OCI-LY3 (cell line): ENCODE measurements at regions not wholly inside any gene's neighbourhood (a gene's known extent, or its start where the extent isn't known, plus 50 kb on each side); places are given as distances from the start of the nearest gene placed in this dataset.

Experiments used
- H2AFZ ChIP-seq: fragments of 200-600, 300-600 bp; shearing (Covaris generic); 2 replicates; pipeline ENCODE4 v1.6.0; 2014; ENCODE audit warnings: antibody characterized with exemption, low read depth, low read length
- H3K27ac ChIP-seq: fragments of 200-600, 300-600 bp; sonication (generic); 2 replicates; pipeline ENCODE4 v1.5.1; 2014; ENCODE audit warnings: mild to moderate bottlenecking, low read length, moderate library complexity, mixed read lengths
- H3K27me3 ChIP-seq: fragments of 200-600, 300-600 bp; sonication (generic); 2 replicates; pipeline ENCODE4 v1.6.1; 2014; ENCODE audit warnings: low read depth, low read length, mixed read lengths
- H3K36me3 ChIP-seq: fragments of 200-600, 300-600 bp; sonication (generic); replicated peaks from 2 replicates; pipeline ENCODE3; 2014; ENCODE audit warnings: low read depth, low read length, mixed read lengths
- H3K4me1 ChIP-seq: fragments of 300-600, 200-600 bp; sonication (generic); 2 replicates; pipeline ENCODE4 v1.6.1; 2014; ENCODE audit warnings: low read length, mixed read lengths
- H3K4me2 ChIP-seq: fragments of 200-600, 300-600 bp; sonication (generic); 2 replicates; pipeline ENCODE4 v1.6.1; 2014; ENCODE audit warnings: low read length, mixed read lengths
- H3K4me3 ChIP-seq: fragments of 300-600, 200-600 bp; sonication (generic); 2 replicates; pipeline ENCODE4 v1.5.1; 2014; ENCODE audit warnings: antibody characterized with exemption, mild to moderate bottlenecking, low read length, moderate library complexity
- H3K79me2 ChIP-seq: fragments of 300-600, 200-600 bp; shearing (Covaris generic); 2 replicates; pipeline ENCODE4 v1.6.1; 2014; ENCODE audit warnings: mild to moderate bottlenecking, low read length, mixed read lengths
- H3K9ac ChIP-seq: fragments of 300-600, 200-600 bp; shearing (Covaris generic); 2 replicates; pipeline ENCODE4 v1.6.0; 2014; ENCODE audit warnings: mild to moderate bottlenecking, low read length, moderate library complexity
- H3K9me3 ChIP-seq: fragments of 200-600, 300-600 bp; shearing (Covaris generic); 2 replicates; pipeline ENCODE4 v1.6.1; 2014; ENCODE audit warnings: low read length, mixed read lengths; ENCODE audit not compliant: insufficient read depth
- H4K20me1 ChIP-seq: fragments of 200-600, 300-600 bp; sonication (generic); 2 replicates; pipeline ENCODE4 v1.6.1; 2016; ENCODE audit warnings: low read length, mixed read lengths; ENCODE audit not compliant: insufficient read depth
- EZH2phosphoT487 ChIP-seq: fragments of 200-600 bp; shearing (Covaris generic); IDR thresholded peaks from 2 replicates; pipeline ENCODE4 v1.6.1; 2018; ENCODE audit warnings: antibody characterized with exemption, mixed run types, low read depth
- TF ChIP-seq, protein P1 (sequence below): fragments of 200-600, 300-600 bp; sonication (generic); IDR thresholded peaks from 2 replicates; pipeline ENCODE4 v1.5.1; 2014; ENCODE audit warnings: antibody characterized with exemption, low read length, low read depth

DNA sequence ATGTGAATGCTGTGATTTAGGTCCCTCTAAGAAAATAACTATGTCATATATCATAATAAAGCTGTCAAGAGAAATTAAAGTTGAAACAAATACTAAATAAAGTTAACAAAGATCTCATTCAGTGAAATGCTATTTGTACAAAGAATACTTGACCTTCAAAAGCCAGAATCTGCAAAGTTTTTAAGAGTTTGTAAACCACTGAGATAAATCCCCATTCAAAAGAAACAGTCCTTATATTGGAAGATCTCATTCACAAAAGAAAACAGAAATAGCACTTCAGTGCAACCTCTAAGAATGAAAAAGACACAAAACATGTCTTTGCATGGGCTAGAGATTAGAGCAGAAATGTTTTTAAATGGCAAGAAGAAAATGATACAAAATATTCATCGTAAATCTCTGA is 149.1 kb upstream of the USP38 start:
- no peak overlapping the region for H3K4me2 ChIP-seq
- no peak overlapping the region for H3K4me3 ChIP-seq
- no peak overlapping the region for H2AFZ ChIP-seq
- no peaks in the 10 kb centered on the region for H3K79me2 ChIP-seq
- no peaks in the 10 kb centered on the region for H4K20me1 ChIP-seq
- H3K27ac ChIP-seq = no peak overlapping the region
- H3K4me1 ChIP-seq = no peaks in the 10 kb centered on the region
- H3K36me3 ChIP-seq = no peaks in the 10 kb centered on the region
- H3K9ac ChIP-seq = no peak overlapping the region
- no peaks in the 10 kb centered on the region for H3K27me3 ChIP-seq
- no peak for TF ChIP-seq EZH2phosphoT487
- TF ChIP-seq, protein P1, sequence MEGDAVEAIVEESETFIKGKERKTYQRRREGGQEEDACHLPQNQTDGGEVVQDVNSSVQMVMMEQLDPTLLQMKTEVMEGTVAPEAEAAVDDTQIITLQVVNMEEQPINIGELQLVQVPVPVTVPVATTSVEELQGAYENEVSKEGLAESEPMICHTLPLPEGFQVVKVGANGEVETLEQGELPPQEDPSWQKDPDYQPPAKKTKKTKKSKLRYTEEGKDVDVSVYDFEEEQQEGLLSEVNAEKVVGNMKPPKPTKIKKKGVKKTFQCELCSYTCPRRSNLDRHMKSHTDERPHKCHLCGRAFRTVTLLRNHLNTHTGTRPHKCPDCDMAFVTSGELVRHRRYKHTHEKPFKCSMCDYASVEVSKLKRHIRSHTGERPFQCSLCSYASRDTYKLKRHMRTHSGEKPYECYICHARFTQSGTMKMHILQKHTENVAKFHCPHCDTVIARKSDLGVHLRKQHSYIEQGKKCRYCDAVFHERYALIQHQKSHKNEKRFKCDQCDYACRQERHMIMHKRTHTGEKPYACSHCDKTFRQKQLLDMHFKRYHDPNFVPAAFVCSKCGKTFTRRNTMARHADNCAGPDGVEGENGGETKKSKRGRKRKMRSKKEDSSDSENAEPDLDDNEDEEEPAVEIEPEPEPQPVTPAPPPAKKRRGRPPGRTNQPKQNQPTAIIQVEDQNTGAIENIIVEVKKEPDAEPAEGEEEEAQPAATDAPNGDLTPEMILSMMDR = no peak
- H3K9me3 ChIP-seq = no peaks in the 10 kb centered on the region

DNA sequence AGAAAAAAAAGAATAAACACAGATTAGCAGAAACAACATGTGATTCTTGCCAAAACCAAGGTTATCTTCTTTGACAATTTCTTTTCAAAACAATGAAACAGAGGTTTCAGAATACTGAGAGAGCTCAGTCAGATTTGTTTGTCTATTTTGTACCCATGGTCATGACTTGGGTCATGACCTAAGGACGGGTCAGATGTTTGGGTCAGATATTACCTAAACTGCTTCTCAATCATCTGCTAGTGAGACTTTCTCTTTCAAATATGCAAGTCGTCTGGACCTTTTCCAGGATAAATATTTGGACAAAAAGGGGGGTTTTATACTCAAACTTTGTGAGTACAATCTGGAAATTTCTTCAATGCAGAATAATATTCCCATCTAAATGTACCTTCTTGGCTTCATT is 148.3 kb upstream of the USP38 start:
- TF ChIP-seq, protein P1 = no peak
- TF ChIP-seq EZH2phosphoT487 = no peak
- Histone ChIP-seq H3K9me3 (no peaks in the 10 kb centered on the region), H3K4me1 (no peaks in the 10 kb centered on the region)

DNA sequence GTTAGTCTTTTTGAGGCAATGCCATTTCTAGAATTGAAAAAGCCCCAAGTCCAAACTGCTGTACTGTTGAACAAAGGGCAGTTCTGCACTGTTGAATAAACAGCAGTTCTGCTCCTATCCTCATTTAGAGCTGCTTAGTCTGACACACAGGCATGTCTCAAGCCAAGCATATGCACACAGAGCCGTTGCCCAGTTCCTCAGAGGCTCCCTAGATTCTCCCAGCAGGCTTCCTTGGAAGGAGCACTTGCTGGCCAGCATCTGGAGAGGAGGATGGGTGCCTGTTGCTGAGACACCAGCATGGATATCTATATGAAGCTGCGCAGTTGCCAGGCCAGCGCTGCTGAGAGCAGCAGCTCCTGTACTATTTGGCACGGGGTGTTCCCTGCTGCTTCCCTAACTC is 138.3 kb upstream of the USP38 start:
- H2AFZ ChIP-seq = no peak overlapping the region
- H3K4me2 ChIP-seq = no peak overlapping the region
- no peaks in the 10 kb centered on the region for H3K27me3 ChIP-seq
- no peak overlapping the region for H3K4me3 ChIP-seq
- H3K9me3 ChIP-seq = no peaks in the 10 kb centered on the region
- H3K27ac ChIP-seq = no peak overlapping the region
- no peak for TF ChIP-seq EZH2phosphoT487
- TF ChIP-seq, protein P1 = no peak
- no peaks in the 10 kb centered on the region for H3K4me1 ChIP-seq
- no peaks in the 10 kb centered on the region for H4K20me1 ChIP-seq
- H3K9ac ChIP-seq = no peak overlapping the region
- no peaks in the 10 kb centered on the region for H3K36me3 ChIP-seq
- no peaks in the 10 kb centered on the region for H3K79me2 ChIP-seq

More for the DNA sequence above, 148.3 kb upstream of the USP38 start:
- no peaks in the 10 kb centered on the region for H3K36me3 ChIP-seq
- H3K4me3 ChIP-seq = no peak overlapping the region
- H4K20me1 ChIP-seq = no peaks in the 10 kb centered on the region
- H3K79me2 ChIP-seq = no peaks in the 10 kb centered on the region
- H3K27ac ChIP-seq = no peak overlapping the region
- H3K27me3 ChIP-seq = no peaks in the 10 kb centered on the region
- no peak overlapping the region for H3K9ac ChIP-seq
- H3K4me2 ChIP-seq = no peak overlapping the region
- H2AFZ ChIP-seq = no peak overlapping the region

DNA sequence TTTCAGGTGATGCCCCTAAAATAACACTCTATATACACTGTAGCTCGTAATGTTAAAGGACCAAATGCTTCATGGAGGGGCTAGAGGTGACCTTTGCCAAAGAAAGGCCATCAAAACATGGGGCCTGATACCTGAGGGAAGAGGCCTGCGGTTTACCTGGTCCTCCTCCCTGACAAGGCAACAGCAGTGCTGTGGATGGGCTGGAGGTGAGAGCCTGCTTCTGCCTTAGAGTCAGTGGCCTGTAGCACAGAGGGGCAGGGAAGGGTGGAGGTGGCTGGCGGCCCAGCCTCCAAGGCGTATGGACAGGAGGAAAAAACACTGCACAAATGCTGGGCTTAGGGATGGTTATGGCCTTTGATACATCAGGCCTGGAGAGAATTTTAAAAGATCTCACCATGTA is 137.8 kb upstream of the USP38 start:
- Histone ChIP-seq H3K4me2 (no peak overlapping the region), H3K36me3 (no peaks in the 10 kb centered on the region), H3K27ac (no peak overlapping the region), H3K4me3 (no peak overlapping the region), H3K27me3 (no peaks in the 10 kb centered on the region), H4K20me1 (no peaks in the 10 kb centered on the region), H3K9ac (no peak overlapping the region), H2AFZ (no peak overlapping the region), H3K9me3 (no peaks in the 10 kb centered on the region), H3K4me1 (no peaks in the 10 kb centered on the region), H3K79me2 (no peaks in the 10 kb centered on the region)
- no peak for TF ChIP-seq EZH2phosphoT487
- TF ChIP-seq, protein P1 = no peak
